Mucosa of gallbladder (tissue), 1 donor: ENCODE measurements at regions not wholly inside any gene's neighbourhood (a gene's known extent, or its start where the extent isn't known, plus 50 kb on each side); places are given as distances from the start of the nearest gene placed in this dataset.
"Not testable (repeated sequence)": the region's sequence is repeated elsewhere in the genome, so short reads cannot be mapped to it uniquely, and the experiment has no call there.

ENCODE experiments used
- DNase-seq: peaks from one replicate; pipeline ENCODE4 v3.0.0-alpha.2; 2020; ENCODE audit warnings: low spot score
- donor health status: DM: no; HTN: no; CAD: no.

DNA sequence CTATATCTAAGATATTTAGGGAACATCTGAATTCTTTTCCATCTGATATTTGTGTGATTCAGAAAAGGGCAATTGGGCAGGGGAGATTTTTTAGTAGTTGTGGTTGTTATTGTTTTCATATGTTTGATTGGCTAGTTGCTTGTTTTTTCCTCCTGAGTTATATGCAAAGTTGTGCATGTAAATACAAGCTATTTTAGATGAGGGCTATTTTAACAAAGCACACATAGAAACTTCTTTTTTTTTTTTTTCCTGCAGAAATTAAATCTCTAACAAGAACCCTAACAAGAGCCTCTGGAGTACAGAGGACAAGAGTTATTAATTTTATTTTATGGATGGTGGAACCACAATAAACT is 559.1 kb downstream of the CETN3 start:
- no peak for DNase-seq

DNA sequence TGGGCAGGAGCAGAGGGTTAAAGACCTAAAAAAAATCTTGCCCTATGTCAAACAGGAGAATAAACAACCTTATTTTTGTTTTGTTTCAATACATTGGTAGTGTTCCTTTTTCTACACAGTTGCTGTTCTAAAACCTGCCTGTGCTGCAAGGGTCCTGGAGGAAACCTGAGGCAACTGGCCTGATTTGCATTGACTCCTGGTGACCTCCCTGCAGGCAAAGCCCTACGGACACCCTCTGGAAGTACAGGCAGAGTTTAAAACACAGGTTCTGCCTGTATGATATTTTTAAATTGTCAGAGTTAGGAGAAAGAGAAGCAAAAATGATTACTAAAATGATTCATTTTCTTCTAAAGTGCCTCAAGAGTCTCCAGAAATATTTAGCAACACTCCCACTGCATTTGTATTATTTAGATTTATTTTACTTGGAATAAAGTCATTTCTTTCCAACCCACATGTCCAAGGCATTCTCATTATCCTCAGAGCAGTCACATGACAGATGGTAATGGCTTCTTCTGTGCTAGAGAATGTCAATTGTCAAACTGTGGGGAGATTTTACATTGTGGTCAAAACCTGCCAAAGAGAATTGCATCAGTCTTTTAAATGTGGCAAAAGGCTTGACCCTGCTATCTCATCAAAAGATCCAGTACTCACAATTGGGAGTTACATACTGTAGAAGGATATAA is 559.6 kb downstream of the CETN3 start:
- DNase-seq = no peak

DNA sequence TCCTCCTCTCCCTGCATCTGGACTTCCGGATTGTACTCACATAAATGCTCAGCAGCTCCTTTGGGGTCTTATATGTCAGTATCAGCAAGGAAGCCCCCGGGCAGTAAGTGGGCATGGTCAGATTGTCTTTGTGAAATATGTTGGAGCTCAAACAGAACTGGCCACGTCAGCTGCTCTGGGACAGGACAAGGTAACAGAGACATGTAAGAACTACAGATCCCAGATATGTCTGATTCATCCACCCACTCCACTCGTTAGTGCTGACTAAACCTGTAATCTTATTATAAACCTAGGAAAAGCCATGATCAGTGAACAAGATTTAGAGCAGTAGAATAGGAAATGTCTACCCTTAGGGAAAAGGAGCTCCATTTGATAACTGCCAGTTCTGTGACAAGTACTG is 561.8 kb downstream of the CETN3 start:
- DNase-seq = no peak

DNA sequence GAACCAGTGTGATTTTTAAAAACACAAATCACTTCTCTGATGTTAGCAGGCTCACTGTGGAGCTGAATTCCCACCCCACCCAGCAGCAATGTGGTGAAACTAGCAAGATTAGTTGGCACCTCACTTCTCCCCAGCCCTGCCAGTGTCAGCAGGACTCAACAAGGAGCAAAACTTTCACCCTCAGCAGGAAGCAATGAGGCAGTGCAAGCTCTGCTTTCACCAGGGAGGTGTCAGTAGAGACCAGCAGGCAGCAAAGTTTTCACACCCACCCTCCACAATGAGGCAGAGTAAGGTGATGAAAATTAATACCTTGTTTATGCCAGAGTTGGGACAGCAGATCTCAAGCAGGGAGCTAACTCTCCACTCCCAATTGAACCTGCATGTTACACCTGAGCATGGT is 565.0 kb downstream of the CETN3 start:
- DNase-seq = no peak

DNA sequence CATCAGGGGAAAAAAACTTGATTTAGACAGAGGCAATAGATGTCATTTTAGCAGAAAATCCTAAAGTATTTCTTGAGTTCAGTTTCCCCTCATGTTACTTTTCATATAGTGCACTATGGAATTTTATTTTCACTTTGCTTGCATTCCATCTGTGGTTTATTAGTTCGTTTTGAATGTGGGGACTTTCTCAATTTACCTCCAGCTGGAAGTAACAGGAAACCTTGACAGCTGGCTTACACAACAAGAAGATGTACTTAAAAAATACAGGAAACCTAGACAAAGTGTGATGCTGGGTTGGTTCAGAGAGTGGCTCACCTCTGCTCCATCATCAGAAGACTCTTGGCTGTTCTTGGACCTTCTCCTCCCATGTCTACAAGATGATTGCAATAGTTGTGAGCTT is 567.0 kb downstream of the CETN3 start:
- no peak for DNase-seq

DNA sequence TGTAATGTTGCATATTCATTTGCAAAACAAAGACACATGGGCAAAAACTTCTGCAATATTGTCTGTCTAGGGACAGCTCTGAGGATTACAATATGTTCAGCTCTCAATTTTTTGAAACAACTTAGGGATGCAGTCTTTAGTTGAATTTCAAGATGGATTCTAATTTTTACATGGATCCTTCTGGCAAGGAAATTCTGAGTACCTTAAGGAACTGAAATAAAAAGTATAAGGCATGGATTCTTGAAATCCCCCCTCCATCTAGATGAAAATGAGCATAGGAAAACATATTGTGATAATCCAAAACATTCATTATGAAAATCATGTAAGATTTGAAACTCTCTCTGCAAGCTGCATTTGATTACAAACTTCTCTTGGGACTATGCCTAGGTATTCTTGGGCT is 568.6 kb downstream of the CETN3 start:
- no peak for DNase-seq

DNA sequence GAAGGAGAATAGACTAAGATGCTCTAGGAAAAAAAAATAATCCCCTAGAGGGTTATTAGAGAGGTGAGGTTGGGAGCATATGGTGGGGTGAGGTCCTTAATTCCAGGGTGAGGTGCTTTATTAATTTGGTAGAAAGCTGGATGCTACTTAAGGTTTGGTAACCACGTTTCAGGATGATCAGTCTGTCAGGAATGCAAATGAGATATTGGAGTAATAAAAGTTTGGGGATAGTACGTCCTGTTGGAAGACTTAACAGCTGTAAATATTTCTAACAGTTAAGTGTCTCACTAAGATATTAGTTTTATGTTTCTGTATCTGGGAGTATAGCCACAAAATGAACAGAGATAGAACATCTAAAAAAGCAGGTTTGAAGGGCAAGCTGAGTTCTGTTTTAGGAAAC is 578.9 kb downstream of the CETN3 start:
- DNase-seq = no peak

DNA sequence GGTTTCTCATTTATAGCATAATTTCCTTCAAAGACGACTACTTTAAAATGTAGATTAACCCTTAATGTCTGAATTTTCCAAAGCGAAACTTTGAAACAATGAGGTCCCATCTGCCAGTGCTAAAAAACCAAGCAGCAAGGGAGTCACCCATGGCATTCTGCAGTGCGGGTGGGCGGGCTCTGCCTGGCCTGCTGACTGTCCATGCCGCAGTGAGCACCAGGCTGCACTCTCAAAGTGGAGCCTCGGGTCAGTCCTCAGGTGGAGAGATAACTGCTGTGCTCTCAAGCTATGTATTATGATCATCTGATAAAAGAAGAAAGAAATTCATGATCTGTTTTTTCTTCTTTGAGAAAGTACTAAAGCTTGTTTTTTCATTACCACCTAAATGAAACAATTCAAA is 581.6 kb downstream of the CETN3 start:
- no peak for DNase-seq

DNA sequence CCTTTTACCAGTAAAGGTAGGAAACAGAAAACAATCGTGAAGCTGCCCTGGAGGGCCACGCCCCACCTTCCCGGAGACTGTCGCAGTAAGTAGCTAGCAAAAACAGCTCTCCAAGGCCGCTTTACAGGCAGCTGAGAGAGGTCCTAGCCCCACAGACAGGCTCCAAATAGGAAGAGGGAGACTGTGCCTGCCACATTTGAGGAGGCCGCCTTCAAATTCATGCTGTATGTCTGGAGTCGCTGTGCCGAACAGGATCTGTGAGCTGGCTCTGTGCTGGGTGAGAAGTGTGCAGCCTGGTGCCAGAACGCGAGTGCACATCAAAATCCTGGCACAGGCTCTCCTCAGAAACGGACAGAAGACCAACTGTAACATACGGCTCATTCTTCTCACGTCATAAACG is 582.2 kb downstream of the CETN3 start:
- no peak for DNase-seq

DNA sequence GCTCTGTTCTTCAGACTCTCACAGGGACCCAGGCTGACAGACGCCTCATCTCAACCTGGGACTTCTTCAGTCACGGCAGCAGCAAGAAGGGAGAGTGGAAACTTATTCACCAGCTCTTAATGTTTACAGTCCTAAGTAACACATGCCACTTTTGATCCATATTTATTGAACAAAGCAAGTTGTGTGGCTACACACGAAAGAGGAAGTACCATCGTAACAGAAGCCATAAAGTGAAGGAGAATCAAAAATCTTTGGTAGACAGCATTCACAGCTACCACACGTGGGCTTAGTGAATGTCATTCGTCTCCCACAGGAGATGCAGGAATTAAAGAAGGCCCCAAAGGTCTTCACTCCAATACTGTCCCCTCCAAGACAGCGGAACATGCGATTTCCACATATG is 582.6 kb downstream of the CETN3 start:
- no peak for DNase-seq

DNA sequence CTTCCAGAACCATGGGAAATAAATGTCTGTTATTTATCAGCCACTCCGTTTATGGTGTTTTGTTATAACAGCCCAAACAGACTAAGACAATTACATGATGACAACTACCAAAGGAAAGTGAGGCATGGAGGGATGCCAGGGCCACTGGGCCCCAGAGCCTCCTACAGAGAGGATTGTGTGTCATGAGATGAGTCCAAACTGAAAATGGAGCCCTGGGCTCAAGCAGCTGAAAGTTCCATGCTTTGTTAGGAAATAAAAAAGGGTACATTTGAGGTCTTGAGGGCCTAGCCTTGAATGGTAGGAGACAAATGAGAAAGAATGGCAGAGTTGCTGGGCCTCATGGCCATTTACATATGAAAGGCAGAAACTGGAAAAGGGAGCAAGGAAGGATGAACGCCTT is 586.5 kb downstream of the CETN3 start:
- DNase-seq = no peak

DNA sequence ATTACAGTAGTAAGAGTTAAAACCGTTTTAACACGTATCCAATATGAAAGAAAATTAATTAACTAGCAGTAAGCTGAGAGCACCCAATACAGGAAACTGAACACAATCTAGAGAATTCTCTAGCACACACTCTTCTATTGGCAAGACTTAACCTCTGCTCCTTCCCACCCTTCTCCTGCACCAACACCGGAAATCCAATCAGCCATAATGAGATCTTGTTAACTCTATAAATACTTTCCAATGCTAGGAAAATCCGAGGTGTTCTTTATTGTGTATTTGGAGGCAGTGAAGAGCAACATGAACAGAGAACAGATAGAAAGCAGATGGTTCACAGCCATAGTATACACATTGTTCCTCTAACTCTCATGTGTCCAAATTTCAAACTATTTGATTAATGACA is 591.7 kb downstream of the CETN3 start:
- DNase-seq = no peak

DNA sequence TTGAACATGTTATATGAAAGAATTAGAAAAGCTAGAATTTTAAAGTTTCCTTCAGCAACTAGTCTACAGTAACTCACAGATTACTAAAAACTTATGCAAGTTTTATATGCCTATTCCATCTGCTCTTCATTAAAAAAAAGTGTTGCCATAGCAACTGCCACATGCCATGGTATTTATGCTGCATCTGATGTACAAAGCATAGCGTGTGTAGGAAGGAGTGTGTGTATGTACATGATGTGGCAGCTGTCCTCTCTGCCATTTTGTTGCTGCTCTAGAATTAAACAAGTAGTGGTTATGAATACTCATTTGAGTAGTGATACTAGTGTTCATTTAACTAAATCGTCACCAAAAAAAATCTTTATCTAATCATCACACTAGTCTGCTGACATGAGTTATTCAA is 593.5 kb downstream of the CETN3 start:
- no peak for DNase-seq

DNA sequence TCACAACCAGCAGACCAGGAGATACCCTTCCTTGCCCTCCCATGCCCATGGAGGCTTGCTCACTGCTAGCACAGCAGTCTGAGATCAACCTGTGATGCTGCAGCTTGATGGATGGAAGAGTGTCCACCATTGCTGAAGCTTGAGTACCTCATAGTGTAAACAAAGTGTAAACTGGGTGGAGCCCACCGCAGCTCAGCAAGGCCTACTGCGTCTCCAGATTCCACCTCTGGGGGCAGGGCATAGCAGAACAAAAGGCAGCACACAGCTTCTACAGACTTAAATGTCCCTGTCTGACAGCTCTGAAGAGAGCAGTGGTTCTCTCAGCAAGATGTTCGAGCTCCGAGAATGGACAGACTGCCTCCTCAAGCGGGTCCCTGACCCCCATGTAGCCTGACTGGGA is 608.8 kb downstream of the CETN3 start:
- DNase-seq = not testable (repeated sequence)

DNA sequence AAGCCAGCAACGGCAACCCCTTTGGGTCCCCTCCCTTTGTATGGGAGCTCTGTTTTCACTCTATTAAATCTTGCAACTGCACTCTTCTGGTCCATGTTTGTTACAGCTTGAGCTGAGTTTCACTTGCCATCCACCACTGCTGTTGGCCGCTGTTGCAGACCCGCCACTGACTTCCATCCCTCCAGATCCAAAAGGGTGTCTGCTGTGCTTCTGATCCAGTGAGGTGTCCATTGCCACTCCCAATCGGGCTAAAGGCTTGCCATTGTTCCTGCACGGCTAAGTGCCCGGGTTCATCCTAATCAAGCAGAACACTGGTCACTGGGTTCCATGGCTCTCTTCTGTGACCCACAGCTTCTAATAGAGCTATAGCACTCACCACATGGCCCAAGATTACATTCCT is 615.1 kb downstream of the CETN3 start:
- not testable (repeated sequence) for DNase-seq

DNA sequence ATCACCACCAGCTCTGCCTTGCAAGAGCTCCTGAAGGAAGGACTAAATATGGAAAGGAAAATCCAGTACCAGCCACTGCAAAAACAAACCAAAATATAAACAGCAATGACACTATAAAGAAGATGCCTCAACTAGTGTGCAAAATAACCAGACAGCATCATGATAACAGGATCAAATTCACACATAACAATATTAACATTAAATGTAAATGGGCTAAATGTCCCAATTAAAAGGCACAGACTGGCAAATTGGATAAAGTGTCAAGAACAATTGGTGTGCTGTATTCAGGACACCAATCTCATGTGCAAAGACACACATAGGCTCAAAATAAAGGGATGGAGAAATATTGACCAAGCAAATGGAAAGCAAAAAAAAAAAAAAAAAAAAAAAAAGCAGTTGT is 629.8 kb downstream of the CETN3 start:
- not testable (repeated sequence) for DNase-seq

DNA sequence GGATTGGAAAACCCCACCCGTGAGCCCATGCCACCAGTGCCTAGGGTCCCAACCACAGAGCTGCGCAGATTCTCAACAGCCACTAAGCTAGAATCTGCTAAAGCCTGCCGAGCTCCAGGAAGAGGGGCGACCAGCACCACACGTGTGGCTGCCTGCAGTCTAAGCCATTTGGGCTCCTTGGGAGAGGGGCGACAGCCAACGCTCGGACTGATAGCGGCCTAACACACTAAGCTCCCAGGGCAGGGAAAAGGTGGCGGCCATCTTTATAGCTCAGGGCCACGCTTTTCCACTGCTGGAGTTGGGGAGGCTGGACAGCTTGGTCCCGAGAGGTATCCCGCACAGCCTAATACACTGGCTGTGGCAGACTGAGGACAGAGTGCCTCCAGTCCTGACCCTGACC is 631.8 kb downstream of the CETN3 start:
- no peak for DNase-seq

DNA sequence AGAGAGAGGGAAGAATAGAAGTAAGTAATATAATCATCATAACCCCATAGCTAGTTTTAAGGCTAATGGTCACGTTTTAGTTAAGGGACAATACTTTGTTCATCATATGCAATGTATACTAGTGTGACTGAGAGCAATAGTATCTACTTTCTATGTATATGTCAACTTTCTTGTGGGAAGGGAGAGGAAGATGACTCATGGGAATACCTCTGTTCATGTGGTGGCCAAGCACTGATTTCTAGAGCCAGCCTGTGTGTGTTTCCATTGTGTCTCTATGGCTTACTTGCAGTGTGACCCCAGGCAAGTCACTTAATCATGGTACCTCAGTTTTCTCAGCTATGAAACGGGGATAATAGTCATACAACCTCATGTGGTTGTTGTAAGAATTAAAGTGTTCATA is 639.6 kb downstream of the CETN3 start:
- DNase-seq = no peak

DNA sequence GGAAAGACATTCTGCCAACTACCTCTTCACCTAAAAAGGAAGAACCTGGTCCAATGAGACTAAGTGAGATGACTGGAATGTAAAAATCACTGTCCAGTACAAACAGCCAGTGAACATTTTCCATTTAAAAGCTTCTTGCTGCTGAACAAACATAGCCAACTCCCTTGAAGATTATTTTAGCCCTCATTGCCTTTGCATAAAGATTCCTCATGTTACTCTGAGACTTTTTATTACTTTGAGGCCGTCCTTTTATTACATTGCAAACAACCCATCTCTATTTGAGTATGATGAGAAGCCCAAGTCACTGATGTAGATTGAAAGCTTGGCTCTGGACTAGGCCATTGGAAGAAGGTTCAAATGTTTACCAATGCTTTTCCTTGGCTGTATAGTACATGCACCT is 649.8 kb downstream of the CETN3 start:
- DNase-seq = no peak

DNA sequence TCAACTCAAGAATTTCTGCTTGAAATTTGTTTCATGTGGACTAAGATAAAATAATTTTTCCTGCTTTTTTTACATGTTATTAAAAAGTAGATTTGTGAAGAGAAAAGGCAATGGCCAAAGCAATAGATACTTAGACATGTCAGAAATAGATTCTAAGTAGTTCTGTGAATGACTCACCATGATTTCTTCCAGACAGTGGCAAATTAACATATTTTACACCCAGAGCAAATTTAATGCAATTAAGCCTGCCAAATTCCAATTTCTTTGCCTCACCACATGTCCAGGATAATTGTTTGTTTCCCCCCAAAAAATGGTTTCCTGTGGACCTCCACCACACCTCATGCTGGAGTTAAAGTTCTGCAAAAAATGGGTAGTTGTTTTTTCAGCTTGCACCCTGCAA is 651.4 kb downstream of the CETN3 start:
- no peak for DNase-seq

DNA sequence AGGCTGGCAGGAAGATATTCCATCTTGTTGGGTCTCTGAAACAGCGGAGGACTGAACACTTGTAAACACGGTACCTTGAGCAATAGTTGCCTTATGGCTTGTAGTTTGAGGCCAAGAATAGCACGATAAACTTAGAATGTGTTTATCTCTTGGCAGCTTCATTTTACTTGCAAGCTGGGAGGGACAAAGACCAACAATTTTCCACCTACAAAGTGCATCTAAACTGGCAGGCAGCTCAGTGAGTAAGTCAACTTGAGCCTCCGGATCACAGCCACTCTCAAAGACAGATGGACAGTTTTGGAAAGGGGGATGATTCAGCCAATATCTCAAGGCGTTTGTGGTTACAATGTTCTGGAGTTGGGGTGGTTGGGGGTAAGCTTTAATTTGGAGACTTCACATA is 652.6 kb downstream of the CETN3 start:
- DNase-seq = no peak

DNA sequence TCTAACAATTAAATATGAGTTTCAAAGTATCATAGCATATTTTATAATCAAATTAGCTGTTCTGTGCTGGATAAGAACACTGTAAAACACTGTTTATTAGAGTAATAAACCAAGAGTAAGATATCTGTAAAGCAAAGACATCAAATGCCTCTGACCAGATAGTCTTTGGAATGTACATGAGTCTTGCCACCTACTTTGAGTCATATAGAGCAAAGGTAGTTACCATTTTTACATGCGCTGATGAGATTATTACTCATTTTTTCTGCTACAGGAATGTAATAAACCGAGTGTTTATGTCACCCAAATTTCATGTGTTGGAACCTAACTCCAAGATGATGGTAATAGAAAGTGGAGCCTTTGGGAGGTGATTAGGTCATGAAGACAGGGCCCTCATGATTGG is 654.5 kb downstream of the CETN3 start:
- no peak for DNase-seq

DNA sequence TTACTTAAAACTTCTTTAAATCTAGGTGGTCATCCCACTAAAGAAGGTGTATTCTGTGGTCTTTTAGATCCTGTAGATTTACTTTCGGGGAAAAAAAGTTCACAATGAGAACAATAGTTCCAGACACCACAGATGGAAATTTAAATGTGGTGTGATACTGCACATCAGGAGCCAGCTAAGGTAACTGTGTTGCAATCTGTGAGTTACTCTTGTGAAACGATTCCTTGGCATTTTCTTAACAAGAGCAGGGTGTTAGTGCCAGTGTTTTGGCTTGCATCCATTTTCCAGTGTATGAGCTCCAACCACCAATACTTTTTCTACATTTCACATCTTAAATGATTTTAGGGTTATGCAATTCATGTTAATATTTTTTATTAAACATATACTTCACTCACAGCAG is 674.5 kb downstream of the CETN3 start:
- no peak for DNase-seq

DNA sequence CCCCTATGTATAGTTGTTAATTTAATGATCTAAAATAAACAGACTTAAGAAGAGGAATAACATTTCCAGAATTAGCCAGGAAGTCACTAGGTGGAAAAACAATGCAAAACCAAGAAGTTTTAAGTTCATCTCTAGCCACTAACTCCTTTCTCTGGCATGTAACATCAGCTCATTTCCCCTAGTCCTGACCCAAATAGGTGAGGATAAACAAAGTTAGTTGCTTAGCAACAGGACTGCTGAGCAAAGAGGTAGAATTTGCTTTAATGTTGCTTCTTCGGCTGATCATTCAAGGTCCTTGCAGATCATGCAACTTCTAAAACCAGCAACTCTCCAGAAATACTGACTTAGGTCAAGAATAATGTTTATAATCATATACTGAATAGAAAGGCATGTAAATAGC is 675.8 kb downstream of the CETN3 start:
- no peak for DNase-seq
